B cell (primary cell): ENCODE measurements at regions not wholly inside any gene's neighbourhood (a gene's known extent, or its start where the extent isn't known, plus 50 kb on each side); places are given as distances from the start of the nearest gene placed in this dataset.

Experiments
- ATAC-seq: fragments of 200-7000 bp; cut with Tn5 transposase; one replicate; pipeline ENCODE4 v1.10.0; 2021; ENCODE audit warnings: low read depth, mild to moderate bottlenecking, moderate number of reproducible peaks, moderate library complexity
- CTCF ChIA-PET: fragments of 350-600 bp; sonication (Branson Sonifier 250); formaldehyde crosslinking; loops from one replicate; lab custom pipeline; 2021; ENCODE audit warnings: antibody characterized with exemption, inconsistent platforms; lab: Charles Lee
- POLR2A ChIA-PET: fragments of 350-600 bp; sonication (Branson Sonifier 250); formaldehyde crosslinking; loops from one replicate; lab custom pipeline; 2021; ENCODE audit warnings: antibody characterized with exemption; lab: Charles Lee
- DNase-seq: peaks from one replicate; pipeline ENCODE4 v3.0.0; 2013
- H2AFZ ChIP-seq: 2 replicates; pipeline ENCODE4 v1.6.1; 2012; ENCODE audit warnings: mild to moderate bottlenecking, low read depth, low read length; ENCODE audit not compliant: insufficient read depth, poor library complexity, severe bottlenecking
- H3K27ac ChIP-seq, 2 donors: 1 replicate in 1 of 2; 2 replicates in 1 of 2; pipeline ENCODE4 v1.5.1; 2012 to 2013; ENCODE audit warnings: low read length in 2 of 2, mild to moderate bottlenecking in 2 of 2, moderate library complexity in 1 of 2
- H3K27me3 ChIP-seq, 4 experiments: fragments of 200-600 bp in 1 of 4; sonication (generic) in 1 of 4; replicated peaks in 1 of 4; 1 replicate in 2 of 4; 2 replicates in 2 of 4; pipeline versions ENCODE4 v1.6.1 to v1.7.0; 2013 to 2016; ENCODE audit warnings: low read length in 3 of 4, mild to moderate bottlenecking in 2 of 4, mixed read lengths in 1 of 4, moderate library complexity in 1 of 4; ENCODE audit not compliant: insufficient read depth in 4 of 4, control insufficient read depth in 3 of 4; ENCODE audit errors: control extremely low read depth in 1 of 4
- H3K36me3 ChIP-seq, 2 experiments: replicated peaks in 1 of 2; 1 replicate in 1 of 2; 2 replicates in 1 of 2; pipeline versions ENCODE4 v1.6.1 to v1.7.1; 2013; ENCODE audit warnings: low read length in 1 of 2; ENCODE audit not compliant: insufficient read depth in 2 of 2, control insufficient read depth in 1 of 2; ENCODE audit errors: control extremely low read depth in 1 of 2, extremely low read depth in 1 of 2
- H3K4me1 ChIP-seq, 2 donors: fragments of 200-600 bp in 1 of 2; sonication (generic) in 1 of 2; 1 replicate in 1 of 2; 2 replicates in 1 of 2; pipeline versions ENCODE4 v1.5.1 to v1.6.1; 2013 to 2017; ENCODE audit warnings: low read length in 2 of 2; ENCODE audit not compliant: control insufficient read depth in 2 of 2, insufficient read depth in 2 of 2
- H3K4me2 ChIP-seq: replicated peaks from 2 replicates; pipeline ENCODE3; 2012; ENCODE audit warnings: mild to moderate bottlenecking, low read depth, low read length; ENCODE audit not compliant: poor library complexity, severe bottlenecking
- H3K4me3 ChIP-seq, 5 experiments: fragments of 200-600 bp in 1 of 5; sonication (generic) in 1 of 5; 1 replicate in 3 of 5; 2 replicates in 2 of 5; pipeline versions ENCODE4 v1.5.1 to v1.7.0; 2011 to 2016; ENCODE audit warnings: low read length in 4 of 5, mild to moderate bottlenecking in 4 of 5, low read depth in 2 of 5, control low read depth in 1 of 5, moderate library complexity in 1 of 5; ENCODE audit not compliant: insufficient read depth in 1 of 5; ENCODE audit errors: control extremely low read depth in 1 of 5, extremely low read depth in 1 of 5
- H3K79me2 ChIP-seq: fragments of 200-600 bp; sonication (generic); one replicate; pipeline ENCODE4 v1.6.0; 2016; ENCODE audit warnings: low read length; ENCODE audit not compliant: control insufficient read depth, insufficient read depth
- H3K9ac ChIP-seq: fragments of 200-600 bp; sonication (generic); 2 replicates; pipeline ENCODE4 v1.6.1; 2017; ENCODE audit warnings: mild to moderate bottlenecking, low read length, moderate library complexity
- H3K9me3 ChIP-seq, 3 donors: one replicate each; pipeline versions ENCODE4 v1.6.1 to v1.7.1; 2013; ENCODE audit warnings: low read length in 2 of 3; ENCODE audit not compliant: control insufficient read depth in 2 of 3, insufficient read depth in 1 of 3; ENCODE audit errors: control extremely low read depth in 1 of 3
- H4K20me1 ChIP-seq: 2 replicates; pipeline ENCODE4 v1.6.0; 2012; ENCODE audit warnings: mild to moderate bottlenecking, low read length; ENCODE audit not compliant: insufficient read depth, control insufficient read depth, poor library complexity, severe bottlenecking
- H3K27ac Mint-ChIP-seq: one replicate; pipeline ENCODE4 v1.8.0; 2021; ENCODE audit warnings: mixed read lengths
- H3K27me3 Mint-ChIP-seq: one replicate; pipeline ENCODE4 v1.8.0; 2021; ENCODE audit warnings: mixed read lengths
- H3K4me1 Mint-ChIP-seq: one replicate; pipeline ENCODE4 v1.8.0; 2021; ENCODE audit warnings: mixed read lengths
- H3K4me3 Mint-ChIP-seq: one replicate; pipeline ENCODE4 v1.8.0; 2021; ENCODE audit warnings: mixed read lengths
- H3K9me3 Mint-ChIP-seq: one replicate; pipeline ENCODE4 v1.8.0; 2022; ENCODE audit warnings: mixed read lengths; ENCODE audit not compliant: insufficient read depth
- CTCF ChIP-seq: fragments of 200-600 bp; IDR thresholded peaks from one replicate; pipeline ENCODE4 v1.8.0; 2022; ENCODE audit warnings: antibody characterized with exemption, mild to moderate bottlenecking
- EZH2 ChIP-seq: IDR thresholded peaks from 2 replicates; pipeline ENCODE4 v1.6.1; 2012; ENCODE audit warnings: borderline replicate concordance, low read depth, mild to moderate bottlenecking, moderate library complexity, low read length; ENCODE audit not compliant: insufficient read depth, poor library complexity, severe bottlenecking
- WGBS: methylation state at CpG from one replicate; pipeline ENCODE4 v1.1.5; 2013; ENCODE audit warnings: missing lambda C conversion rate; ENCODE audit not compliant: insufficient coverage; 5-methylcytosine and 5-hydroxymethylcytosine counted together
- intact Hi-C: fragments of 100-400 bp; cut with micrococcal nuclease; formaldehyde crosslinking; loops from one replicate; pipeline ENCODE4 v1.10.0; 2022

- no peak overlapping the region for H3K4me3 ChIP-seq
- no peaks in the 10 kb centered on the region for H3K4me1 ChIP-seq
- H3K4me2 ChIP-seq, result no peak overlapping the region
- Mint-ChIP-seq H3K4me1 (no peaks in the 10 kb centered on the region), H3K27ac (no peak overlapping the region), H3K27me3 (no peaks in the 10 kb centered on the region), H3K4me3 (no peak overlapping the region), H3K9me3 (peaks cover 3% of the 10 kb centered on the region)
- CTCF ChIA-PET, result no interaction called here
- no peak overlapping the region for H2AFZ ChIP-seq
- H3K27me3 ChIP-seq, result no peaks in the 10 kb centered on the region
- WGBS, result no CpG with 5 or more reads among the region's 1 CpG
- no peak for DNase-seq
- H3K36me3 ChIP-seq, result no peaks in the 10 kb centered on the region
- H3K9me3 ChIP-seq, result no peaks in the 10 kb centered on the region
- intact Hi-C loops, result no loop called here
- no peak overlapping the region for H3K27ac ChIP-seq
- H3K79me2 ChIP-seq, result no peaks in the 10 kb centered on the region
- H3K9ac ChIP-seq, result no peak overlapping the region
- TF ChIP-seq EZH2 (no peak), CTCF (no peak)
- POLR2A ChIA-PET, result no interaction called here
- no peaks in the 10 kb centered on the region for H4K20me1 ChIP-seq
- no peak for ATAC-seq
These were observed 2008.2 kb downstream of the ARAP2 start for GRCh38 chr4:34236118-34236517.

- no peak overlapping the region for H3K4me2 ChIP-seq
- intact Hi-C loops, result no loop called here
- no peak for ATAC-seq
- no peaks in the 10 kb centered on the region for H3K79me2 ChIP-seq
- no peaks in the 10 kb centered on the region for H3K27me3 Mint-ChIP-seq
- no peak for TF ChIP-seq EZH2
- DNase-seq, result no peak
- no peak overlapping the region for H3K4me3 ChIP-seq
- no peak overlapping the region for H2AFZ ChIP-seq
- no CpG with 5 or more reads among the region's 2 CpGs for WGBS
- no peak overlapping the region for H3K9ac ChIP-seq
- H3K27ac ChIP-seq, result no peak overlapping the region
- H3K4me1 Mint-ChIP-seq, result no peaks in the 10 kb centered on the region
- ChIA-PET CTCF (no interaction called here), POLR2A (no interaction called here)
- H3K9me3 Mint-ChIP-seq, result peaks cover 8% of the 10 kb centered on the region
- H3K27ac Mint-ChIP-seq, result no peak overlapping the region
- H3K9me3 ChIP-seq, result no peaks in the 10 kb centered on the region
- no peak overlapping the region for H3K4me3 Mint-ChIP-seq
- no peaks in the 10 kb centered on the region for H3K27me3 ChIP-seq
- H3K4me1 ChIP-seq, result no peaks in the 10 kb centered on the region
- H4K20me1 ChIP-seq, result no peaks in the 10 kb centered on the region
- no peaks in the 10 kb centered on the region for H3K36me3 ChIP-seq
These were observed 1999.0 kb downstream of the ARAP2 start for GRCh38 chr4:34245276-34245675.
